ENCODE measurements at regions not wholly inside any gene's neighbourhood (a gene's known extent, or its start where the extent isn't known, plus 50 kb on each side); places are given as distances from the start of the nearest gene placed in this dataset.
"Not testable (repeated sequence)": the region's sequence is repeated elsewhere in the genome, so short reads cannot be mapped to it uniquely, and the experiment has no call there.

GRCh38 chr15:87739081-87739480 is 517.5 kb downstream of the NTRK3 start:
- ChIA-PET POLR2A (ENCODE audit: unreplicated experiment) (no interaction called here), CTCF (no interaction called here)
- no peak overlapping the region for H2BK20ac ChIP-seq (ENCODE audit: low read depth, low read length)
- ATAC-seq (ENCODE audit: low read depth) (no peak), DNase-seq (no peak)
- no peaks in the 10 kb centered on the region for H3K79me1 ChIP-seq (ENCODE audit: low read depth in 1 of 2, low read length in 2 of 2)
- no peaks in the 10 kb centered on the region for H3K9me3 ChIP-seq (ENCODE audit: control insufficient read depth, insufficient read depth, low read length)
- intact Hi-C loops (cut with micrococcal nuclease) (no loop called here), dilution Hi-C loops (cut with HindIII; ENCODE audit: low sequenced_read_pairs, unreplicated experiment) (no loop called here), in situ Hi-C loops (cut with MboI; ENCODE audit: low sequenced_read_pairs) (no loop called here)
- no peak overlapping the region; the same call in 1 of the 2 replicates for H3K18ac ChIP-seq (ENCODE audit: low read depth, low read length)
- WGBS, 2 experiments (ENCODE audit: extremely low coverage in 2 of 2, insufficient read length in 1 of 2), result 100% methylated on average over 1 of the region's 4 CpGs; no CpG with 5 or more reads in 1 of the 2 experiments
- H3K9me1 ChIP-seq (ENCODE audit: insufficient read depth, low read length), result no peaks in the 10 kb centered on the region
- no peaks in the 10 kb centered on the region for H4K20me1 ChIP-seq (ENCODE audit: insufficient read depth, low read length)
- H2AFZ ChIP-seq (replicated peaks; ENCODE audit: low read length, poor library complexity), result no peak overlapping the region
- no peak overlapping the region for H2AK9ac ChIP-seq (replicated peaks; ENCODE audit: low read depth, low read length, poor library complexity)
- no peak overlapping the region for H4K8ac ChIP-seq (ENCODE audit: low read depth in 2 of 2, low read length in 2 of 2)
- no peak overlapping the region for H3K56ac ChIP-seq (ENCODE audit: extremely low read depth, insufficient read depth, low read length)
- H2BK5ac ChIP-seq (ENCODE audit: low read depth, low read length, poor library complexity, severe bottlenecking), result no peak overlapping the region
- no peak overlapping the region for H3K14ac ChIP-seq (replicated peaks; ENCODE audit: low read depth, low read length)
- no peak overlapping the region for H2BK120ac ChIP-seq (ENCODE audit: low read depth, low read length)
- no peak overlapping the region for H3K27ac ChIP-seq (ENCODE audit: insufficient read depth, low read length)
- no peak overlapping the region for H3K4me2 ChIP-seq (ENCODE audit: low read depth, low read length)
- H2BK15ac ChIP-seq (ENCODE audit: low read depth, low read length), result no peak overlapping the region
- H3K9ac ChIP-seq (ENCODE audit: low read depth, low read length), result no peak overlapping the region
- peaks cover 9% of the 10 kb centered on the region; the same call in 1 of the 2 replicates for H3K4me1 ChIP-seq (ENCODE audit: control insufficient read depth, insufficient read depth, low read length)
- H4K91ac ChIP-seq (ENCODE audit: insufficient read depth, low read depth, low read length), result no peak overlapping the region
- no peak overlapping the region for H2AK5ac ChIP-seq (ENCODE audit: low read depth, low read length)
- no peak for TF ChIP-seq SMC3 (IDR thresholded peaks at IDR 0.05; ENCODE audit: low read depth, low read length)
- H4K5ac ChIP-seq (ENCODE audit: low read depth, low read length), result no peak overlapping the region
- no peak overlapping the region for H3K23ac ChIP-seq (ENCODE audit: low read depth, low read length)
- H3K27me3 ChIP-seq (ENCODE audit: control insufficient read depth, insufficient read depth, low read length), result no peaks in the 10 kb centered on the region
- H3K4me3 ChIP-seq (ENCODE audit: insufficient read depth, low read depth, low read length), result no peak overlapping the region
- no peaks in the 10 kb centered on the region for H3K36me3 ChIP-seq (ENCODE audit: control insufficient read depth, insufficient read depth, low read length)
- no TSS peak for BruUV-seq (replicated peaks)
- H3K4ac ChIP-seq (ENCODE audit: low read depth, low read length), result no peak overlapping the region

GRCh38 chr15:87737460-87737859 is 519.1 kb downstream of the NTRK3 start:
- H3K36me3 ChIP-seq (ENCODE audit: control insufficient read depth, insufficient read depth, low read length); H3K4me1 ChIP-seq (ENCODE audit: control insufficient read depth, insufficient read depth, low read length); intact Hi-C loops (cut with micrococcal nuclease); H4K8ac ChIP-seq (ENCODE audit: low read depth in 2 of 2, low read length in 2 of 2); ATAC-seq (ENCODE audit: low read depth); H3K4ac ChIP-seq (ENCODE audit: low read depth, low read length); H2BK15ac ChIP-seq (ENCODE audit: low read depth, low read length); H3K9me1 ChIP-seq (ENCODE audit: insufficient read depth, low read length); H3K9me3 ChIP-seq (ENCODE audit: control insufficient read depth, insufficient read depth, low read length); H3K23ac ChIP-seq (ENCODE audit: low read depth, low read length); H3K27ac ChIP-seq (ENCODE audit: insufficient read depth, low read length); H2BK5ac ChIP-seq (ENCODE audit: low read depth, low read length, poor library complexity, severe bottlenecking); H4K91ac ChIP-seq (ENCODE audit: insufficient read depth, low read depth, low read length); H3K27me3 ChIP-seq (ENCODE audit: control insufficient read depth, insufficient read depth, low read length); H2BK120ac ChIP-seq (ENCODE audit: low read depth, low read length); H3K4me2 ChIP-seq (ENCODE audit: low read depth, low read length); H3K56ac ChIP-seq (ENCODE audit: extremely low read depth, insufficient read depth, low read length); POLR2A ChIA-PET (ENCODE audit: unreplicated experiment); H2BK20ac ChIP-seq (ENCODE audit: low read depth, low read length); H3K9ac ChIP-seq (ENCODE audit: low read depth, low read length); dilution Hi-C loops (cut with HindIII; ENCODE audit: low sequenced_read_pairs, unreplicated experiment); H4K20me1 ChIP-seq (ENCODE audit: insufficient read depth, low read length); BruUV-seq (replicated peaks); H3K4me3 ChIP-seq (ENCODE audit: insufficient read depth, low read depth, low read length); H3K14ac ChIP-seq (replicated peaks; ENCODE audit: low read depth, low read length); H2AK9ac ChIP-seq (replicated peaks; ENCODE audit: low read depth, low read length, poor library complexity); H3K18ac ChIP-seq (ENCODE audit: low read depth, low read length); DNase-seq; H3K79me1 ChIP-seq (ENCODE audit: low read depth in 1 of 2, low read length in 2 of 2); H4K5ac ChIP-seq (ENCODE audit: low read depth, low read length); H2AK5ac ChIP-seq (ENCODE audit: low read depth, low read length); H2AFZ ChIP-seq (replicated peaks; ENCODE audit: low read length, poor library complexity); in situ Hi-C loops (cut with MboI; ENCODE audit: low sequenced_read_pairs): not testable (repeated sequence)
- no CpG with 5 or more reads among the region's 4 CpGs for WGBS, 2 experiments (ENCODE audit: extremely low coverage in 2 of 2, insufficient read length in 1 of 2)
- CTCF ChIA-PET, result interaction anchor here (0.5 kb wide), 1 partner anchor 1693 kb away, joined by 3 read pairs; no protein-coding TSS in a partner anchor
